IMR-90 (cell line): ENCODE measurements at regions not wholly inside any gene's neighbourhood (a gene's known extent, or its start where the extent isn't known, plus 50 kb on each side); places are given as distances from the start of the nearest gene placed in this dataset.

ENCODE experiments used
- ATAC-seq: fragments of 200-7000 bp; cut with Tn5 transposase; 2 replicates; pipeline ENCODE4 v1.9.1; 2020; ENCODE audit warnings: low read depth, mild to moderate bottlenecking, moderate library complexity
- BruUV-seq: library from RNA; stranded (reverse); fragments of 400-500 nt; replicated peaks from 2 replicates; lab custom pipeline; 2021; lab: Mats Ljungman, UMichigan
- CTCF ChIA-PET: fragments of 300-600 bp; formaldehyde crosslinking; extraction: SDS; loops from one replicate; lab custom pipeline; 2021; ENCODE audit warnings: antibody characterized with exemption; lab: Yijun Ruan, JAX
- POLR2A ChIA-PET: fragments of 300-600 bp; sonication (Branson Sonifier 250); formaldehyde crosslinking; loops from one replicate; lab custom pipeline; 2022; ENCODE audit warnings: antibody characterized with exemption; ENCODE audit not compliant: unreplicated experiment; lab: Charles Lee
- DNase-seq: peaks from one replicate; pipeline ENCODE4 v3.0.0; 2013
- H2AFZ ChIP-seq: replicated peaks from 2 replicates; pipeline ENCODE3; 2013; ENCODE audit warnings: low read length, mild to moderate bottlenecking; ENCODE audit not compliant: poor library complexity
- H2AK5ac ChIP-seq: 2 replicates; pipeline ENCODE4 v1.6.1; 2013; ENCODE audit warnings: low read depth, low read length, inconsistent platforms
- H2AK9ac ChIP-seq: replicated peaks from 2 replicates; pipeline ENCODE3; 2013; ENCODE audit warnings: mild to moderate bottlenecking, low read depth, low read length, moderate library complexity; ENCODE audit not compliant: poor library complexity
- H2BK120ac ChIP-seq: 2 replicates; pipeline ENCODE4 v1.6.1; 2013; ENCODE audit warnings: low read depth, low read length, inconsistent platforms
- H2BK15ac ChIP-seq: 3 replicates; pipeline ENCODE4 v1.6.1; 2013; ENCODE audit warnings: low read depth, low read length, inconsistent platforms
- H2BK20ac ChIP-seq: 2 replicates; pipeline ENCODE4 v1.6.1; 2013; ENCODE audit warnings: low read depth, mild to moderate bottlenecking, inconsistent platforms, low read length, moderate library complexity
- H2BK5ac ChIP-seq: 2 replicates; pipeline ENCODE4 v1.6.1; 2013; ENCODE audit warnings: mild to moderate bottlenecking, low read depth, low read length, inconsistent platforms; ENCODE audit not compliant: poor library complexity, severe bottlenecking
- H3K14ac ChIP-seq: replicated peaks from 2 replicates; pipeline ENCODE4 v1.6.1; 2013; ENCODE audit warnings: low read depth, low read length, inconsistent platforms
- H3K18ac ChIP-seq: 2 replicates; pipeline ENCODE4 v1.6.1; 2013; ENCODE audit warnings: low read depth, low read length, control low read depth
- H3K23ac ChIP-seq: 2 replicates; pipeline ENCODE4 v1.6.1; 2013; ENCODE audit warnings: low read depth, low read length, inconsistent platforms
- H3K27ac ChIP-seq: 2 replicates; pipeline ENCODE4 v1.5.1; 2013; ENCODE audit warnings: mild to moderate bottlenecking, control low read depth, low read length; ENCODE audit not compliant: insufficient read depth
- H3K27me3 ChIP-seq: 2 replicates; pipeline ENCODE4 v1.6.1; 2013; ENCODE audit warnings: low read length; ENCODE audit not compliant: control insufficient read depth, insufficient read depth
- H3K36me3 ChIP-seq: 2 replicates; pipeline ENCODE4 v1.6.1; 2013; ENCODE audit warnings: low read length, mixed read lengths; ENCODE audit not compliant: control insufficient read depth, insufficient read depth
- H3K4ac ChIP-seq: 2 replicates; pipeline ENCODE4 v1.6.1; 2013; ENCODE audit warnings: low read depth, low read length, inconsistent platforms
- H3K4me1 ChIP-seq: 2 replicates; pipeline ENCODE4 v1.6.1; 2013; ENCODE audit warnings: low read length, mixed read lengths; ENCODE audit not compliant: control insufficient read depth, insufficient read depth
- H3K4me2 ChIP-seq: 2 replicates; pipeline ENCODE4 v1.6.1; 2013; ENCODE audit warnings: low read depth, mild to moderate bottlenecking, control low read depth, low read length, moderate library complexity
- H3K4me3 ChIP-seq: 2 replicates; pipeline ENCODE4 v1.5.1; 2013; ENCODE audit warnings: low read depth, mild to moderate bottlenecking, control low read depth, low read length, moderate library complexity; ENCODE audit not compliant: insufficient read depth
- H3K56ac ChIP-seq: 2 replicates; pipeline ENCODE4 v1.6.1; 2013; ENCODE audit warnings: low read length, inconsistent platforms; ENCODE audit not compliant: insufficient read depth; ENCODE audit errors: extremely low read depth
- H3K79me1 ChIP-seq, 2 experiments: 2 replicates each; pipeline ENCODE4 v1.6.1; 2013; ENCODE audit warnings: low read length in 2 of 2, inconsistent platforms in 1 of 2, low read depth in 1 of 2
- H3K9ac ChIP-seq: 2 replicates; pipeline ENCODE4 v1.6.1; 2013; ENCODE audit warnings: low read depth, low read length, control low read depth
- H3K9me1 ChIP-seq: 2 replicates; pipeline ENCODE4 v1.6.1; 2013; ENCODE audit warnings: low read length, inconsistent platforms; ENCODE audit not compliant: insufficient read depth
- H3K9me3 ChIP-seq: 2 replicates; pipeline ENCODE4 v1.6.1; 2013; ENCODE audit warnings: low read length; ENCODE audit not compliant: control insufficient read depth, insufficient read depth
- H4K20me1 ChIP-seq: 2 replicates; pipeline ENCODE4 v1.6.1; 2013; ENCODE audit warnings: low read length, inconsistent platforms; ENCODE audit not compliant: insufficient read depth
- H4K5ac ChIP-seq: 2 replicates; pipeline ENCODE4 v1.6.1; 2013; ENCODE audit warnings: mild to moderate bottlenecking, low read depth, low read length, control low read depth
- H4K8ac ChIP-seq, 2 experiments: 2 replicates each; pipeline ENCODE4 v1.6.1; 2013; ENCODE audit warnings: low read depth in 2 of 2, low read length in 2 of 2, control low read depth in 1 of 2, inconsistent platforms in 1 of 2
- H4K91ac ChIP-seq: 2 replicates; pipeline ENCODE4 v1.6.1; 2013; ENCODE audit warnings: low read depth, low read length, inconsistent platforms; ENCODE audit not compliant: insufficient read depth
- BHLHE40 ChIP-seq: fragments of 150-350 bp; IDR thresholded peaks from 2 replicates; pipeline ENCODE4 v1.6.1; 2016; ENCODE audit warnings: mild to moderate bottlenecking, low read depth, low read length
- CEBPB ChIP-seq: IDR thresholded peaks from 2 replicates; pipeline ENCODE4 v1.6.1; 2012; ENCODE audit warnings: low read depth, low read length, improper control_type of control experiment
- CHD1 ChIP-seq: IDR thresholded peaks from 2 replicates; pipeline ENCODE4 v1.6.1; 2012; ENCODE audit warnings: low read depth, low read length, improper control_type of control experiment
- CTCF ChIP-seq: conservative IDR thresholded peaks from 2 replicates; pipeline ENCODE4 v1.5.1; 2012; ENCODE audit warnings: mild to moderate bottlenecking, low read depth, low read length, improper control_type of control experiment
- ELK1 ChIP-seq: fragments of 150-350 bp; IDR thresholded peaks from 2 replicates; pipeline ENCODE4 v1.6.1; 2016; ENCODE audit warnings: low read depth, mild to moderate bottlenecking, low read length, moderate library complexity, borderline replicate concordance
- FOS ChIP-seq: fragments of 150-350 bp; IDR thresholded peaks from 2 replicates; pipeline ENCODE4 v1.6.1; 2016; ENCODE audit warnings: low read depth, low read length
- MAFK ChIP-seq: IDR thresholded peaks from 2 replicates; pipeline ENCODE4 v1.6.1; 2012; ENCODE audit warnings: low read depth, low read length, improper control_type of control experiment
- MAZ ChIP-seq: IDR thresholded peaks from 2 replicates; pipeline ENCODE4 v1.6.1; 2012; ENCODE audit warnings: low read depth, mild to moderate bottlenecking, low read length, improper control_type of control experiment, moderate library complexity, borderline replicate concordance
- MXI1 ChIP-seq: IDR thresholded peaks from 2 replicates; pipeline ENCODE4 v1.6.1; 2012; ENCODE audit warnings: low read depth, mild to moderate bottlenecking, low read length, moderate library complexity, borderline replicate concordance
- NFE2L2 ChIP-seq: fragments of 150-350 bp; IDR thresholded peaks from 2 replicates; pipeline ENCODE4 v1.6.1; 2016; ENCODE audit warnings: low read depth, mild to moderate bottlenecking, low read length
- POLR2A ChIP-seq: IDR thresholded peaks from 2 replicates; pipeline ENCODE4 v1.6.1; 2012; ENCODE audit warnings: mild to moderate bottlenecking, low read depth, low read length
- RAD21 ChIP-seq: IDR thresholded peaks from 2 replicates; pipeline ENCODE4 v1.6.1; 2012; ENCODE audit warnings: low read length, improper control_type of control experiment
- RCOR1 ChIP-seq: IDR thresholded peaks from 2 replicates; pipeline ENCODE4 v1.6.1; 2012; ENCODE audit warnings: mild to moderate bottlenecking, low read length, improper control_type of control experiment; ENCODE audit not compliant: insufficient replicate concordance
- RFX5 ChIP-seq: IDR thresholded peaks from 2 replicates; pipeline ENCODE4 v1.8.0; 2012; ENCODE audit warnings: low read depth, mild to moderate bottlenecking, low read length, moderate library complexity
- SMC3 ChIP-seq: fragments of 150-350 bp; IDR thresholded peaks from 2 replicates; pipeline ENCODE4 v1.6.1; 2016; ENCODE audit warnings: low read depth, mild to moderate bottlenecking, antibody characterized with exemption, low read length, moderate library complexity
- USF2 ChIP-seq: fragments of 150-350 bp; IDR thresholded peaks from 2 replicates; pipeline ENCODE4 v1.6.1; 2017; ENCODE audit warnings: mild to moderate bottlenecking, antibody characterized with exemption, low read length, low read depth
- WGBS, 2 experiments: methylation state at CpG; one replicate each; pipeline versions ENCODE4 v1.1.5 to v1.1.7; 2013; ENCODE audit warnings: missing lambda C conversion rate in 2 of 2; ENCODE audit not compliant: insufficient read length in 1 of 2; ENCODE audit errors: extremely low coverage in 2 of 2; 5-methylcytosine and 5-hydroxymethylcytosine counted together
- dilution Hi-C: fragments of 300-500 bp; cut with HindIII; formaldehyde crosslinking; loops from one replicate; pipeline ENCODE4 v1.14.3; 2018; ENCODE audit warnings: low sequenced_read_pairs; ENCODE audit not compliant: unreplicated experiment
- in situ Hi-C: fragments of 300-500 bp; cut with MboI; formaldehyde crosslinking; loops from 3 replicates; pipeline ENCODE4 v1.14.3; 2019; ENCODE audit warnings: low sequenced_read_pairs, inconsistent platforms, mixed read lengths
- intact Hi-C: fragments of 100-400 bp; cut with micrococcal nuclease; formaldehyde crosslinking; loops from 2 replicates; pipeline ENCODE4 v1.10.0; 2022

GRCh38 chr4:117447925-117448324 is 362.5 kb upstream of the TRAM1L1 start:
- no peak overlapping the region for H3K27ac ChIP-seq
- H3K18ac ChIP-seq: no peak overlapping the region
- ChIA-PET CTCF (no interaction called here), POLR2A (no interaction called here)
- no peak overlapping the region for H2BK20ac ChIP-seq
- intact Hi-C loops (no loop called here), in situ Hi-C loops (no loop called here), dilution Hi-C loops (no loop called here)
- H3K4me2 ChIP-seq: no peak overlapping the region
- no peak overlapping the region for H3K4ac ChIP-seq
- TF ChIP-seq USF2 (no peak), NFE2L2 (no peak), CHD1 (no peak), BHLHE40 (no peak), MXI1 (no peak), FOS (no peak), RFX5 (no peak), RCOR1 (no peak), CTCF (no peak), CEBPB (no peak), MAFK (no peak), POLR2A (no peak), MAZ (no peak), RAD21 (no peak), SMC3 (no peak), ELK1 (no peak)
- BruUV-seq: no TSS peak
- DNase-seq (no peak), ATAC-seq (no peak)
- H3K9me3 ChIP-seq: no peaks in the 10 kb centered on the region
- H2AK5ac ChIP-seq: no peak overlapping the region
- H3K9ac ChIP-seq: no peak overlapping the region
- H4K5ac ChIP-seq: no peak overlapping the region
- WGBS, 2 experiments: 58% methylated on average over 2 of the region's 2 CpGs; no CpG with 5 or more reads in 1 of the 2 experiments
- no peaks in the 10 kb centered on the region for H4K20me1 ChIP-seq
- no peak overlapping the region for H3K14ac ChIP-seq
- H2AFZ ChIP-seq: no peak overlapping the region
- H4K91ac ChIP-seq: no peak overlapping the region
- H3K27me3 ChIP-seq: no peaks in the 10 kb centered on the region
- H4K8ac ChIP-seq: no peak overlapping the region
- H2BK120ac ChIP-seq: no peak overlapping the region
- H3K79me1 ChIP-seq: no peaks in the 10 kb centered on the region
- H2BK15ac ChIP-seq: no peak overlapping the region
- H3K36me3 ChIP-seq: no peaks in the 10 kb centered on the region
- H3K56ac ChIP-seq: no peak overlapping the region
- no peak overlapping the region for H2BK5ac ChIP-seq
- H3K9me1 ChIP-seq: no peaks in the 10 kb centered on the region
- no peak overlapping the region for H3K4me3 ChIP-seq
- no peak overlapping the region for H2AK9ac ChIP-seq
- H3K4me1 ChIP-seq: no peaks in the 10 kb centered on the region
- H3K23ac ChIP-seq: no peak overlapping the region
